ENCODE measurements at regions not wholly inside any gene's neighbourhood (a gene's known extent, or its start where the extent isn't known, plus 50 kb on each side); places are given as distances from the start of the nearest gene placed in this dataset.

GRCh38 chr21:28429161-28429560 lies 563.5 kb downstream of the LTN1 start:
- no peaks in the 10 kb centered on the region for H3K27me3 ChIP-seq (ENCODE audit: control insufficient read depth, insufficient read depth, low read length, poor library complexity, severe bottlenecking)
- Mint-ChIP-seq H3K9me3 (no peaks in the 10 kb centered on the region), H3K27me3 (ENCODE audit: insufficient read depth) (no peaks in the 10 kb centered on the region), H3K4me1 (no peaks in the 10 kb centered on the region), H3K36me3 (ENCODE audit: low read depth) (no peaks in the 10 kb centered on the region), H3K4me3 (no peak overlapping the region), H3K27ac (no peak overlapping the region)
- H3K9me3 ChIP-seq (ENCODE audit: control insufficient read depth, low read length), result no peaks in the 10 kb centered on the region
- no peaks in the 10 kb centered on the region for H3K36me3 ChIP-seq (ENCODE audit: control insufficient read depth, insufficient read depth, low read length)
- WGBS, 2 experiments (ENCODE audit: insufficient coverage in 1 of 2, insufficient read length in 1 of 2), result 92 to 95% methylated on average over 2 of the region's 2 CpGs
- no peaks in the 10 kb centered on the region for H3K4me1 ChIP-seq (ENCODE audit: control insufficient read depth, insufficient read depth, low read length)
- H3K27ac ChIP-seq (ENCODE audit: low read depth, low read length), result no peak overlapping the region
- no peak for TF ChIP-seq CTCF (conservative IDR thresholded peaks at IDR 0.05)
- no peak for DNase-seq
- H3K4me3 ChIP-seq (ENCODE audit: low read length), result no peak overlapping the region
- no peak overlapping the region for H3K9ac ChIP-seq (ENCODE audit: extremely low read depth, low read length, poor library complexity, severe bottlenecking)

DNA sequence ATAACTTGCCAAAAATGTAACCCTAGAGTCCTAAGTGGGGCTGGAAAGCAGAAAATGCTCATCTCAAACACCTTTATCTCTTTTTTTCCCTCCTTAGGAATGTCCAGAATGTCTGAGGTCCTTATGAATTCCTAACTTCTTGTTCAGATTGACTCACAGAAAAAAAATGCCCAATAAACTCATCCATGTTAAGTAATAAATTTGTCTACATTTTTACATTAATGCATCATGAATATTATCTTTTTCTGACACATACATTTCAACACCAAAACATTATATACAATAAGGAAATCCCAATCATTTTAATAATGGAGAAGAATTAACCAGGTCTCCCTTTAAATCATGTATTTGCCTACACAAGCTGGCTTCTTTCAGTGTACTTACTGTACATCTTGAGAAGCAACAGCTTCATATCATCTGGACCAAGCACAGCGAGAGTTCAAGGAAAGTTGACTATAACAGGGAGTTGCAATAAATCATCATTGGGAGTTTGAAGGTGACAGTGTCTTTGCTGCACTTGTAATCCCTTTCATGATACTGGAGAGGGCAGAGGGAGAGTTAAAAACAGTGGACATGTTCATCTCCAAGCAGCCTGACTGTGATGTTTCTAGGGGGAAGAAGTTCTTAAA lies 565.2 kb downstream of the LTN1 start:
- Mint-ChIP-seq H3K36me3 (ENCODE audit: low read depth) (no peaks in the 10 kb centered on the region), H3K4me1 (no peaks in the 10 kb centered on the region), H3K27ac (no peak overlapping the region), H3K9me3 (no peaks in the 10 kb centered on the region), H3K27me3 (ENCODE audit: insufficient read depth) (no peaks in the 10 kb centered on the region), H3K4me3 (no peak overlapping the region)
- Histone ChIP-seq H3K4me3 (ENCODE audit: low read length) (no peak overlapping the region), H3K9me3 (ENCODE audit: control insufficient read depth, low read length) (no peaks in the 10 kb centered on the region), H3K27me3 (ENCODE audit: control insufficient read depth, insufficient read depth, low read length, poor library complexity, severe bottlenecking) (no peaks in the 10 kb centered on the region), H3K36me3 (ENCODE audit: control insufficient read depth, insufficient read depth, low read length) (no peaks in the 10 kb centered on the region), H3K27ac (ENCODE audit: low read depth, low read length) (no peak overlapping the region), H3K4me1 (ENCODE audit: control insufficient read depth, insufficient read depth, low read length) (no peaks in the 10 kb centered on the region), H3K9ac (ENCODE audit: extremely low read depth, low read length, poor library complexity, severe bottlenecking) (no peak overlapping the region)
- no peak for TF ChIP-seq CTCF (conservative IDR thresholded peaks at IDR 0.05)
- WGBS, 2 experiments (ENCODE audit: insufficient coverage in 1 of 2, insufficient read length in 1 of 2), result 100% methylated on average over 1 of the region's 1 CpG; no CpG with 5 or more reads in 1 of the 2 experiments
- no peak for DNase-seq

GRCh38 chr21:28426545-28426944 lies 566.1 kb downstream of the LTN1 start:
- no peaks in the 10 kb centered on the region for H3K27me3 ChIP-seq (ENCODE audit: control insufficient read depth, insufficient read depth, low read length, poor library complexity, severe bottlenecking)
- H3K27me3 Mint-ChIP-seq (ENCODE audit: insufficient read depth), result no peaks in the 10 kb centered on the region
- no peak overlapping the region for H3K4me3 Mint-ChIP-seq
- TF ChIP-seq CTCF (conservative IDR thresholded peaks at IDR 0.05), result no peak
- H3K4me1 ChIP-seq (ENCODE audit: control insufficient read depth, insufficient read depth, low read length), result no peaks in the 10 kb centered on the region
- no peak overlapping the region for H3K27ac Mint-ChIP-seq
- no peaks in the 10 kb centered on the region for H3K9me3 Mint-ChIP-seq
- H3K4me3 ChIP-seq (ENCODE audit: low read length), result no peak overlapping the region
- H3K36me3 ChIP-seq (ENCODE audit: control insufficient read depth, insufficient read depth, low read length), result no peaks in the 10 kb centered on the region
- H3K9ac ChIP-seq (ENCODE audit: extremely low read depth, low read length, poor library complexity, severe bottlenecking), result no peak overlapping the region
- no peaks in the 10 kb centered on the region for H3K36me3 Mint-ChIP-seq (ENCODE audit: low read depth)
- H3K4me1 Mint-ChIP-seq, result no peaks in the 10 kb centered on the region
- H3K27ac ChIP-seq (ENCODE audit: low read depth, low read length), result no peak overlapping the region
- no peak for DNase-seq
- no peaks in the 10 kb centered on the region for H3K9me3 ChIP-seq (ENCODE audit: control insufficient read depth, low read length)

Data from endodermal cell (in vitro differentiated cells).